ENCODE measurements at regions not wholly inside any gene's neighbourhood (a gene's known extent, or its start where the extent isn't known, plus 50 kb on each side); places are given as distances from the start of the nearest gene placed in this dataset.
"Not testable (repeated sequence)": the region's sequence is repeated elsewhere in the genome, so short reads cannot be mapped to it uniquely, and the experiment has no call there.

DNA sequence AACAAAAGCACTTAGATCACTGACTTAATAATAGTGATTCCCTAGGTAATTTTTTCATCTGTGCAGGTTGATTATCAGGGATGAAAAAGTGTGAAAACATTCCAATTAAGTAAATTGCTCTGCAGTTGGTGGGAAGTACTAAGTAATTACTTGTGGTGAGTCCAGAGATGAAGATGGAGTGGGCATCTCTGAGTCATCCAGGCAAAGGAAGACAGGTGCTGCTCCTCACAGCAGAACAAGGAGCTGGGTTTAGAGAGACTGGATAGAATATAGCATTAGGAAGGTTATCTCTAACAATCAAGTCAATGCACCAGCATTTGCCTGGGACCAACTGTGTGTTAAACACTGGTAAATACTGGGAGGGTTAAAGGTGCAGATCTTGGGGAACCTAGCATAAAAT, 174.0 kb upstream of the SPATA31A3 start:
- H3K9me1 ChIP-seq (ENCODE audit: control insufficient read depth, extremely low read depth, insufficient read depth, low read length); DNase-seq (ENCODE audit: low read depth, low spot score); FAIRE-seq; H3K36me3 ChIP-seq (ENCODE audit: control insufficient read depth in 2 of 2, extremely low read depth in 1 of 2, insufficient read depth in 2 of 2, low read length in 2 of 2); H3K27ac ChIP-seq (ENCODE audit: control insufficient read depth, insufficient read depth, low read length); H4K20me1 ChIP-seq (ENCODE audit: control insufficient read depth, extremely low read depth, insufficient read depth, low read length); H3K4me3 ChIP-seq (ENCODE audit: control insufficient read depth in 2 of 3, extremely low read depth in 1 of 3, insufficient read depth in 2 of 3, low read depth in 1 of 3, low read length in 3 of 3); H3K9me3 ChIP-seq (ENCODE audit: control insufficient read depth, low read depth, low read length); H3K79me2 ChIP-seq (ENCODE audit: control insufficient read depth, insufficient read depth, low read length); H3K4me2 ChIP-seq (ENCODE audit: control insufficient read depth, extremely low read depth, insufficient read depth, low read depth, low read length); H2AFZ ChIP-seq (ENCODE audit: control insufficient read depth, low read length); H3K27me3 ChIP-seq (ENCODE audit: control insufficient read depth, extremely low read depth, insufficient read depth, low read length); H3K4me1 ChIP-seq (ENCODE audit: control insufficient read depth, extremely low read depth, insufficient read depth, low read length); dilution Hi-C loops (cut with MboI; ENCODE audit: extremely low pct_ligation_motif_present, low sequenced_read_pairs); H3K9ac ChIP-seq (ENCODE audit: control insufficient read depth, extremely low read depth, insufficient read depth, low read length): not testable (repeated sequence)

DNA sequence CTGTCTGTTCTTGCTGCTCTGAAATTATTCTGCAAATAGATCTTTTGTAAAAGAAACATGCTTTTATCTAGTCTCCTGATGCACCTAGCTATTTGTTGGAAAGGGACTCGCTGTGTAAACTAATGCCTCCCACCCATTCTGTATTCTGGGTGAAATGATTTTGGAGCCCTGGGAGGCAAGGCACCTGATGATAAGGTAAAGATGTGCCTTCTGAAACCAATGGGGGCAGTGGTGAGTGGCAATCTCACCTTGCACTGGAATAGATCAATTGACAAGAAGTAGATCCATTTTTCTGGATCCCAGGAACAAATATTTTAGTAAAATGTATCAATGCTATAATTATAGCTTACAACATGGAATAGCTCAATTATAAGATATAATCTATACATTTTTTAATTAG, 170.5 kb upstream of the SPATA31A3 start:
- H2AFZ ChIP-seq (ENCODE audit: control insufficient read depth, low read length); H3K79me2 ChIP-seq (ENCODE audit: control insufficient read depth, insufficient read depth, low read length); H3K4me2 ChIP-seq (ENCODE audit: control insufficient read depth, extremely low read depth, insufficient read depth, low read depth, low read length); H3K9me3 ChIP-seq (ENCODE audit: control insufficient read depth, low read depth, low read length); DNase-seq (ENCODE audit: low read depth, low spot score); H3K4me3 ChIP-seq (ENCODE audit: control insufficient read depth in 2 of 3, extremely low read depth in 1 of 3, insufficient read depth in 2 of 3, low read depth in 1 of 3, low read length in 3 of 3); H3K27me3 ChIP-seq (ENCODE audit: control insufficient read depth, extremely low read depth, insufficient read depth, low read length); dilution Hi-C loops (cut with MboI; ENCODE audit: extremely low pct_ligation_motif_present, low sequenced_read_pairs); H4K20me1 ChIP-seq (ENCODE audit: control insufficient read depth, extremely low read depth, insufficient read depth, low read length); H3K27ac ChIP-seq (ENCODE audit: control insufficient read depth, insufficient read depth, low read length); H3K4me1 ChIP-seq (ENCODE audit: control insufficient read depth, extremely low read depth, insufficient read depth, low read length); H3K9ac ChIP-seq (ENCODE audit: control insufficient read depth, extremely low read depth, insufficient read depth, low read length); H3K9me1 ChIP-seq (ENCODE audit: control insufficient read depth, extremely low read depth, insufficient read depth, low read length); H3K36me3 ChIP-seq (ENCODE audit: control insufficient read depth in 2 of 2, extremely low read depth in 1 of 2, insufficient read depth in 2 of 2, low read length in 2 of 2); FAIRE-seq: not testable (repeated sequence)

DNA sequence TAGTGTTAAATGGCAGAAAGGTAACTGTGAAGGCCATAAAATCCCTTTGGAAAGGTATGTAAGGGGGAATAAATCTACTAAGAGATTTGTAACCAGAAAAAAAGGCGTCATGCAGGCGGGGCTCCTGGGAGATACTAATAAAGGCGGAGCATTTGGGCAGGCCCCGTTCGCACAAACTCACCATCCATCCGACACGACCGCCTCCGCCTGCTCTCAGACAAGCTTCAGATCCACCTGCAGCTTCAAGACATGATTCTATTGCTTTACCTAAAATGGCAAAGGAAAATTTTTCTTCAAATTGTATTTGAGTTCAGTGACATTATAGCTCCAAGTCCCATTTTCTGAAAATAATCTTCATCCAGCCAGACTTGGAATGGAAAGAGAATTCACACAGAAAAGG, 162.9 kb upstream of the SPATA31A3 start:
- H3K4me2 ChIP-seq (ENCODE audit: control insufficient read depth, extremely low read depth, insufficient read depth, low read depth, low read length); H3K79me2 ChIP-seq (ENCODE audit: control insufficient read depth, insufficient read depth, low read length); H3K4me1 ChIP-seq (ENCODE audit: control insufficient read depth, extremely low read depth, insufficient read depth, low read length); H3K9me3 ChIP-seq (ENCODE audit: control insufficient read depth, low read depth, low read length); dilution Hi-C loops (cut with MboI; ENCODE audit: extremely low pct_ligation_motif_present, low sequenced_read_pairs); H3K4me3 ChIP-seq (ENCODE audit: control insufficient read depth in 2 of 3, extremely low read depth in 1 of 3, insufficient read depth in 2 of 3, low read depth in 1 of 3, low read length in 3 of 3); FAIRE-seq; H3K9me1 ChIP-seq (ENCODE audit: control insufficient read depth, extremely low read depth, insufficient read depth, low read length); H3K36me3 ChIP-seq (ENCODE audit: control insufficient read depth in 2 of 2, extremely low read depth in 1 of 2, insufficient read depth in 2 of 2, low read length in 2 of 2); H3K27me3 ChIP-seq (ENCODE audit: control insufficient read depth, extremely low read depth, insufficient read depth, low read length); H3K27ac ChIP-seq (ENCODE audit: control insufficient read depth, insufficient read depth, low read length); H3K9ac ChIP-seq (ENCODE audit: control insufficient read depth, extremely low read depth, insufficient read depth, low read length); DNase-seq (ENCODE audit: low read depth, low spot score); H4K20me1 ChIP-seq (ENCODE audit: control insufficient read depth, extremely low read depth, insufficient read depth, low read length); H2AFZ ChIP-seq (ENCODE audit: control insufficient read depth, low read length): not testable (repeated sequence)

DNA sequence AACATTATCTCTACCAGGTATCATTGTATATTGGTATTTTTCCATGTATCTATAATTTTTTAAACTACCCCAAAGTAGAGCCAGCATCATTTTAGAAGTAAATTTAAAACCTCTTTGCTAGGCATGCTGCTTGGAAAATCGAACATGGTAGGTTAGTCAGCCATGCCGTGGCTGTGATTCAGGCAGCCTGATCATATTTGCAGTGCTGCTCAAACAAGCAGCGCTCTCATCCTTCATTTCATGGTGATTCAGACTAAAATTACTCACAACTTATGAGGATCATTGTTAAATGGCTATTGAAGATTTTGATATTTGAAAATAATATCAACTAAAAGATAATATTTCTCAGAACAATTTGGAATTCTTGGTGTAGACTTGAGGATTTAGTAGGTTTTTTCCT, 161.2 kb upstream of the SPATA31A3 start:
- dilution Hi-C loops (cut with MboI; ENCODE audit: extremely low pct_ligation_motif_present, low sequenced_read_pairs); H3K4me1 ChIP-seq (ENCODE audit: control insufficient read depth, extremely low read depth, insufficient read depth, low read length); H3K27me3 ChIP-seq (ENCODE audit: control insufficient read depth, extremely low read depth, insufficient read depth, low read length); H3K4me3 ChIP-seq (ENCODE audit: control insufficient read depth in 2 of 3, extremely low read depth in 1 of 3, insufficient read depth in 2 of 3, low read depth in 1 of 3, low read length in 3 of 3); DNase-seq (ENCODE audit: low read depth, low spot score); H2AFZ ChIP-seq (ENCODE audit: control insufficient read depth, low read length); H3K79me2 ChIP-seq (ENCODE audit: control insufficient read depth, insufficient read depth, low read length); H3K9me3 ChIP-seq (ENCODE audit: control insufficient read depth, low read depth, low read length); H3K9me1 ChIP-seq (ENCODE audit: control insufficient read depth, extremely low read depth, insufficient read depth, low read length); H3K27ac ChIP-seq (ENCODE audit: control insufficient read depth, insufficient read depth, low read length); H4K20me1 ChIP-seq (ENCODE audit: control insufficient read depth, extremely low read depth, insufficient read depth, low read length); H3K9ac ChIP-seq (ENCODE audit: control insufficient read depth, extremely low read depth, insufficient read depth, low read length); FAIRE-seq; H3K4me2 ChIP-seq (ENCODE audit: control insufficient read depth, extremely low read depth, insufficient read depth, low read depth, low read length); H3K36me3 ChIP-seq (ENCODE audit: control insufficient read depth in 2 of 2, extremely low read depth in 1 of 2, insufficient read depth in 2 of 2, low read length in 2 of 2): not testable (repeated sequence)

DNA sequence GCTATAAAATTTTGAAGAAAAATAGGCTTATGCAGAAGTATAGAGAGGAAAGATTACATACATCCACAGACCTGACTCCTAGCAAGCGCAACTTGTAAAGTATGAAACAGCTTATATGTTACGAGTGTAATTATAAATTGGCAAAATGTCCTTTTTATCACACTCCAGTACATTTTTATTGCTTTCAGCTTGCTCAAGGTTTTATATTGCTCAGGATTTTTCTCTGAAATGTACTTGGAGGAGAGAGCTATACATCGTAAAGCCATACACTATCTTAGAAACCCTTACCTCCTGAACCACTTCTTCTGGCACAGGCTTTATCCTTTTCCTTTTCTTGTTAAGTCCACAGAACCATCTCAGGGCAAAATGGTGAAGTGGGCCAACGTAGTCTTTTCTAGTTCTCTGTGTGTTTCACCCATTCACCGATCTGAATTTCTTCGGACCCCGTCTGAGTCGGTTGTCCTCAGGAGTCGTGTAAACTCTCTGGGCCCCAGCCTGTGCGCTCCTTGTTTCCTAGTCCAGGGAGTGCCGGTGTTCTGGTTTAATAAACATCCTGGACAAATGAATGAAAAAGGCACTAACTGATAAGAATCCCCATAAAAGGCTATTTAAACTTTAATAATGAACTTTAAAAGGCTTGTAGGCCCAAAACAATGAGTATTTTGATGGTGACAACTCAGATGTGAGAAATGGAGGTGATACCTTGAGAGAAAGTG, 150.2 kb upstream of the SPATA31A3 start:
- H3K9me3 ChIP-seq (ENCODE audit: control insufficient read depth, low read depth, low read length); H3K36me3 ChIP-seq (ENCODE audit: control insufficient read depth in 2 of 2, extremely low read depth in 1 of 2, insufficient read depth in 2 of 2, low read length in 2 of 2); H2AFZ ChIP-seq (ENCODE audit: control insufficient read depth, low read length); H3K4me3 ChIP-seq (ENCODE audit: control insufficient read depth in 2 of 3, extremely low read depth in 1 of 3, insufficient read depth in 2 of 3, low read depth in 1 of 3, low read length in 3 of 3); H3K27me3 ChIP-seq (ENCODE audit: control insufficient read depth, extremely low read depth, insufficient read depth, low read length); H4K20me1 ChIP-seq (ENCODE audit: control insufficient read depth, extremely low read depth, insufficient read depth, low read length); FAIRE-seq; dilution Hi-C loops (cut with MboI; ENCODE audit: extremely low pct_ligation_motif_present, low sequenced_read_pairs); DNase-seq (ENCODE audit: low read depth, low spot score); H3K4me1 ChIP-seq (ENCODE audit: control insufficient read depth, extremely low read depth, insufficient read depth, low read length); H3K4me2 ChIP-seq (ENCODE audit: control insufficient read depth, extremely low read depth, insufficient read depth, low read depth, low read length); H3K79me2 ChIP-seq (ENCODE audit: control insufficient read depth, insufficient read depth, low read length); H3K9ac ChIP-seq (ENCODE audit: control insufficient read depth, extremely low read depth, insufficient read depth, low read length); H3K27ac ChIP-seq (ENCODE audit: control insufficient read depth, insufficient read depth, low read length); H3K9me1 ChIP-seq (ENCODE audit: control insufficient read depth, extremely low read depth, insufficient read depth, low read length): not testable (repeated sequence)
